ENCODE measurements at regions not wholly inside any gene's neighbourhood (a gene's known extent, or its start where the extent isn't known, plus 50 kb on each side); places are given as distances from the start of the nearest gene placed in this dataset.

- TF ChIP-seq POLR2AphosphoS5 (IDR thresholded peaks at IDR 0.05) (no peak), POLR2A (IDR thresholded peaks at IDR 0.05) (no peak), CTCF (IDR thresholded peaks at IDR 0.05) (no peak), EP300 (IDR thresholded peaks at IDR 0.05) (no peak)
These were observed 164.6 kb upstream of the FAM83B start for GRCh38 chr6:54681987-54682386.

All from upper lobe of left lung (tissue), 4 donors.